ENCODE measurements at regions not wholly inside any gene's neighbourhood (a gene's known extent, or its start where the extent isn't known, plus 50 kb on each side); places are given as distances from the start of the nearest gene placed in this dataset.

DNA sequence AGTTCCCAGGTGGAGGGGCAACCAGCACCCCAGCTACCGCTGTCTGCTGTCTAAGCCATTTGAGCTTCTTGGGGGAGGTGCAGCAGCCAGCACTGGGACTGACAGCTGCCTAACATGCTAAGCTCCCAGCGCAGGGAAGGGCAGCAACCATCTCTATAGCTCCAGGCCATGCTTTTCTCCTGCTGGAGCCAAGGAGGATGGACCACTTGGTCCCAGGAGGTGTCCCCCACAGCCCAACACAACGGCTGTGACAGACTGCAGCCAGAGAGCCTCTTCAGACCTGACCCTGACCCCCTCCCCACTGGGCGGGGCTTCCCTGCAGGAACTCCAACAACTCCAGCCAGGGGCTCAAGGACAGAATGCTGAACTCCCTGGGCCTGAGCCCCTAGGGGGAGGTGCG, 370.6 kb upstream of the REG3G start:
- H3K4me1 Mint-ChIP-seq, result no peaks in the 10 kb centered on the region
- DNase-seq (no peak), ATAC-seq (no peak)
- H3K27me3 ChIP-seq (ENCODE audit: control insufficient read depth, insufficient read depth, low read length), result no peaks in the 10 kb centered on the region
- H3K36me3 ChIP-seq (ENCODE audit: control insufficient read depth, insufficient read depth, low read length), result no peaks in the 10 kb centered on the region
- no peak overlapping the region for H3K4me3 ChIP-seq (ENCODE audit: low read length)
- H3K27ac Mint-ChIP-seq, result no peak overlapping the region
- TF ChIP-seq, protein P1, sequence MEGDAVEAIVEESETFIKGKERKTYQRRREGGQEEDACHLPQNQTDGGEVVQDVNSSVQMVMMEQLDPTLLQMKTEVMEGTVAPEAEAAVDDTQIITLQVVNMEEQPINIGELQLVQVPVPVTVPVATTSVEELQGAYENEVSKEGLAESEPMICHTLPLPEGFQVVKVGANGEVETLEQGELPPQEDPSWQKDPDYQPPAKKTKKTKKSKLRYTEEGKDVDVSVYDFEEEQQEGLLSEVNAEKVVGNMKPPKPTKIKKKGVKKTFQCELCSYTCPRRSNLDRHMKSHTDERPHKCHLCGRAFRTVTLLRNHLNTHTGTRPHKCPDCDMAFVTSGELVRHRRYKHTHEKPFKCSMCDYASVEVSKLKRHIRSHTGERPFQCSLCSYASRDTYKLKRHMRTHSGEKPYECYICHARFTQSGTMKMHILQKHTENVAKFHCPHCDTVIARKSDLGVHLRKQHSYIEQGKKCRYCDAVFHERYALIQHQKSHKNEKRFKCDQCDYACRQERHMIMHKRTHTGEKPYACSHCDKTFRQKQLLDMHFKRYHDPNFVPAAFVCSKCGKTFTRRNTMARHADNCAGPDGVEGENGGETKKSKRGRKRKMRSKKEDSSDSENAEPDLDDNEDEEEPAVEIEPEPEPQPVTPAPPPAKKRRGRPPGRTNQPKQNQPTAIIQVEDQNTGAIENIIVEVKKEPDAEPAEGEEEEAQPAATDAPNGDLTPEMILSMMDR (IDR thresholded peaks at IDR 0.05), result no peak
- no peaks in the 10 kb centered on the region for H3K27me3 Mint-ChIP-seq (ENCODE audit: low read depth in 2 of 2)
- intact Hi-C loops (cut with micrococcal nuclease), result no loop called here
- no peak overlapping the region for H3K4me3 Mint-ChIP-seq
- no peak overlapping the region for H3K27ac ChIP-seq (ENCODE audit: low read length)
- peaks cover 29% of the 10 kb centered on the region for H3K36me3 Mint-ChIP-seq
- H3K4me1 ChIP-seq (ENCODE audit: control insufficient read depth, insufficient read depth, low read length), result no peaks in the 10 kb centered on the region
- WGBS (ENCODE audit: insufficient coverage), result 88% methylated on average over 5 of the region's 5 CpGs
- H3K9me3 ChIP-seq (ENCODE audit: control insufficient read depth, insufficient read depth, low read length), result peaks cover 10% of the 10 kb centered on the region
- peaks cover 35 to 38% of the 10 kb centered on the region in 2 donors for H3K9me3 Mint-ChIP-seq

DNA sequence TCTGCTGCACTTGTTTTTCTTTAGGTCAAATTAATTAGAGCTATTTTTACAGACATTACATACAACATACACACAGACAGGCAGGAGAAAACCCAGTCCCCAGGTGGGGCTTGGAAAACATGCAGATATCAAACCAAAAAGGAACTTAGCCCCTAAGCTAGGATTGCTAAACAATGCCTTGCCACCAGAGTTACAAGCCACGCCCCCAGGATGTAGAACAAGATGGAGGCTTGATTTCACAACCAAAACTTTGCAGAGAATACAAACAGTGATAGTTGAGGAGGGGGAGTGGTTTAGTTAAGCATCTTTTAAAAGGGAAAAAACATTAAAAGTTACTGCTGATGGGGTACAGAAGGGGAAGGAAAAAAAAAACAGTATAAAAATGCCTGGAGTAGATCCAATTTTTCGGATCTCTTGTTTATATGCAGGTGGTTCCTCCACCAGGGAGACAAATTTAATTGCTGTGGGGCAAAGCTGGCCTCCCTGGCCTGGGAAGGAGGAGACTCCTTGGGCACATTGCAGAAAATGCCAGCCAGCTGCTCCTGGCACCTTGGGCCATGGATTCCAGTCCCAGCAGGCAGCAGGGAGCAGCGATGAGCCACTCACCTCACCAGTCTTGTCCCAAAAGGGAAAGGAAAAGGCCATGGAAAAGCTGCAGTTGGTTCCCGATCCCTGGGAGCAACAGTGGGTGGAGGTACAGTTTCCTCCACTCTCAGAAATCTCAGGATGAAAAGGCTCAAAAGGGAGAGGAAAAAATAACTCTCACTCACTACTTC, 348.4 kb upstream of the REG3G start:
- no peak overlapping the region for H3K27ac Mint-ChIP-seq
- H3K4me1 ChIP-seq (ENCODE audit: control insufficient read depth, insufficient read depth, low read length), result no peaks in the 10 kb centered on the region
- TF ChIP-seq, protein P1 (IDR thresholded peaks at IDR 0.05), result no peak
- no peak for DNase-seq
- intact Hi-C loops (cut with micrococcal nuclease), result no loop called here
- H3K9me3 ChIP-seq (ENCODE audit: control insufficient read depth, insufficient read depth, low read length), result peaks cover 3% of the 10 kb centered on the region
- WGBS (ENCODE audit: insufficient coverage), result 66% methylated on average over 3 of the region's 4 CpGs
- no peaks in the 10 kb centered on the region for H3K27me3 Mint-ChIP-seq (ENCODE audit: low read depth in 2 of 2)
- no peak overlapping the region for H3K4me3 Mint-ChIP-seq
- no peak overlapping the region for H3K27ac ChIP-seq (ENCODE audit: low read length)
- H3K36me3 ChIP-seq (ENCODE audit: control insufficient read depth, insufficient read depth, low read length), result no peaks in the 10 kb centered on the region
- peaks cover 2 to 7% of the 10 kb centered on the region in 2 donors for H3K9me3 Mint-ChIP-seq
- no peak overlapping the region for H3K4me3 ChIP-seq (ENCODE audit: low read length)
- ATAC-seq, result no peak
- H3K27me3 ChIP-seq (ENCODE audit: control insufficient read depth, insufficient read depth, low read length), result no peaks in the 10 kb centered on the region
- H3K4me1 Mint-ChIP-seq, result no peaks in the 10 kb centered on the region
- no peaks in the 10 kb centered on the region for H3K36me3 Mint-ChIP-seq

DNA sequence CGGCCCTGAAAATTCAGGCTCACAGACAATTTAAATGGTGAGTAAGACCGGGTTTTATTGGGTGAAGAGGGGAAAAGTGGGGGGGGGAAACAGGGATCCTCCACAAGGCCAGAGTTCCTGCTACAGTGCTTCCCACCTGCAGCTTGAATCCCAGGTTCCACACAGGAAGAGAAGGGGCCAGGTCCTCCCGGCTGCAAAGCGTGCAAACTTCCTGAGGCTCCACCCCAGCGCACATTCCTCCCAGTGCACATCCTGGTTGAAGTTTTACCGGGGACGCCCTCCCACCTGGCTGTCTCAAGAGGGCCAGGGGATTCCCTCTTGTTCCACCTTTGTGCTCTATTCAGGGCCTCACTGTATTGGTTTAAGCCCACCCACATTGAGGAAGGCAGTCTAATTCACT, 347.7 kb upstream of the REG3G start:
- Mint-ChIP-seq H3K36me3 (no peaks in the 10 kb centered on the region), H3K27me3 (ENCODE audit: low read depth in 2 of 2) (no peaks in the 10 kb centered on the region), H3K4me3 (no peak overlapping the region), H3K27ac (no peak overlapping the region), H3K4me1 (no peaks in the 10 kb centered on the region), H3K9me3 (peaks cover 2 to 7% of the 10 kb centered on the region in 2 donors)
- TF ChIP-seq, protein P1 (IDR thresholded peaks at IDR 0.05), result no peak
- Histone ChIP-seq H3K36me3 (ENCODE audit: control insufficient read depth, insufficient read depth, low read length) (no peaks in the 10 kb centered on the region), H3K4me1 (ENCODE audit: control insufficient read depth, insufficient read depth, low read length) (no peaks in the 10 kb centered on the region), H3K9me3 (ENCODE audit: control insufficient read depth, insufficient read depth, low read length) (peaks cover 7% of the 10 kb centered on the region), H3K27ac (ENCODE audit: low read length) (no peak overlapping the region), H3K4me3 (ENCODE audit: low read length) (no peak overlapping the region), H3K27me3 (ENCODE audit: control insufficient read depth, insufficient read depth, low read length) (no peaks in the 10 kb centered on the region)
- intact Hi-C loops (cut with micrococcal nuclease), result no loop called here
- no peak for ATAC-seq
- no peak for DNase-seq
- WGBS (ENCODE audit: insufficient coverage), result 93% methylated on average over 7 of the region's 7 CpGs

DNA sequence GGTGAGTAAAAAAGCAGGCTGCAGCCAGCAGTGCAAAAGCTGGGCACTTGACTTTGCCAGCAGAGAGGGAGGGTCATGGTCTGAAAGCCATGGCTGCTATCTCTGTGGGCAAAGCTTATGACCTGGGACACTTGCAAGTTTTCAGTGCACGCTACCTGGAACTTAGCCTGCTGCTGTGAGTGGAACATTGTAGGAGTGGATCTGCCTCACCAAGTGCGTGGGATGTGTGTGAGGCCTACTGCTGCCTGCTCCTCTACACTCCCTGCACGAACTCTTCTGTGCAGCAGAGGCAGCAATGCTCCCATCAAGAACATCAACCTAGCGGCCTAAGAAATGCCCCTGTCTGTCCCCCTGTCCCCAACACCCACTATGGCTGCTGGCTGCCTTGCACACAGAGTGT, 344.1 kb upstream of the REG3G start:
- DNase-seq (no peak), ATAC-seq (no peak)
- intact Hi-C loops (cut with micrococcal nuclease), result no loop called here
- H3K27ac Mint-ChIP-seq, result no peak overlapping the region
- H3K4me1 ChIP-seq (ENCODE audit: control insufficient read depth, insufficient read depth, low read length), result no peaks in the 10 kb centered on the region
- H3K4me1 Mint-ChIP-seq, result no peaks in the 10 kb centered on the region
- no peaks in the 10 kb centered on the region for H3K27me3 Mint-ChIP-seq (ENCODE audit: low read depth in 2 of 2)
- peaks cover 9 to 15% of the 10 kb centered on the region in 2 donors for H3K9me3 Mint-ChIP-seq
- no peak overlapping the region for H3K27ac ChIP-seq (ENCODE audit: low read length)
- H3K36me3 Mint-ChIP-seq, result no peaks in the 10 kb centered on the region
- no peaks in the 10 kb centered on the region for H3K36me3 ChIP-seq (ENCODE audit: control insufficient read depth, insufficient read depth, low read length)
- H3K9me3 ChIP-seq (ENCODE audit: control insufficient read depth, insufficient read depth, low read length), result peaks cover 4% of the 10 kb centered on the region
- WGBS (ENCODE audit: insufficient coverage), result 79% methylated on average over 4 of the region's 4 CpGs
- H3K4me3 ChIP-seq (ENCODE audit: low read length), result no peak overlapping the region
- H3K4me3 Mint-ChIP-seq, result no peak overlapping the region
- TF ChIP-seq, protein P1 (IDR thresholded peaks at IDR 0.05), result no peak
- H3K27me3 ChIP-seq (ENCODE audit: control insufficient read depth, insufficient read depth, low read length), result no peaks in the 10 kb centered on the region

Data from natural killer cell (primary cell).